H9 (cell line): ENCODE measurements at regions not wholly inside any gene's neighbourhood (a gene's known extent, or its start where the extent isn't known, plus 50 kb on each side); places are given as distances from the start of the nearest gene placed in this dataset.

Experiments
- DNase-seq: peaks from one replicate; pipeline ENCODE4 v3.0.0-alpha.2; 2017
- H2AFZ ChIP-seq: one replicate; pipeline ENCODE4 v1.6.1; 2013; ENCODE audit warnings: mild to moderate bottlenecking, low read length, control low read depth, moderate library complexity
- H2AK5ac ChIP-seq: 2 replicates; pipeline ENCODE4 v1.6.1; 2013; ENCODE audit warnings: low read length, control low read depth, mixed read lengths; ENCODE audit not compliant: insufficient read length
- H2BK120ac ChIP-seq: one replicate; pipeline ENCODE4 v1.6.1; 2013; ENCODE audit warnings: low read depth, mild to moderate bottlenecking, low read length, control low read depth, inconsistent platforms; ENCODE audit not compliant: poor library complexity, severe bottlenecking
- H2BK12ac ChIP-seq: 2 replicates; pipeline ENCODE4 v1.6.1; 2013; ENCODE audit warnings: low read length, control low read depth, mixed read lengths, low read depth; ENCODE audit not compliant: insufficient read length
- H2BK15ac ChIP-seq: 2 replicates; pipeline ENCODE4 v1.6.1; 2013; ENCODE audit warnings: low read depth, low read length, control low read depth
- H2BK20ac ChIP-seq: one replicate; pipeline ENCODE4 v1.6.1; 2013; ENCODE audit warnings: low read depth, mild to moderate bottlenecking, low read length, control low read depth, inconsistent platforms; ENCODE audit not compliant: poor library complexity, severe bottlenecking
- H2BK5ac ChIP-seq: 2 replicates; pipeline ENCODE4 v1.6.1; 2013; ENCODE audit warnings: low read length, control low read depth, mixed read lengths; ENCODE audit not compliant: insufficient read length
- H3K14ac ChIP-seq: 2 replicates; pipeline ENCODE4 v1.6.1; 2013; ENCODE audit warnings: low read length, control low read depth; ENCODE audit not compliant: insufficient read depth
- H3K18ac ChIP-seq: 2 replicates; pipeline ENCODE4 v1.6.1; 2013; ENCODE audit warnings: low read depth, mild to moderate bottlenecking, mixed read lengths, low read length, control low read depth; ENCODE audit not compliant: insufficient read length
- H3K23ac ChIP-seq: 2 replicates; pipeline ENCODE4 v1.6.1; 2013; ENCODE audit warnings: low read length, control low read depth, mixed read lengths, low read depth; ENCODE audit not compliant: insufficient read length
- H3K23me2 ChIP-seq: 2 replicates; pipeline ENCODE4 v1.6.1; 2013; ENCODE audit warnings: low read depth, mild to moderate bottlenecking, mixed read lengths, low read length, control low read depth; ENCODE audit not compliant: insufficient read length, poor library complexity, severe bottlenecking
- H3K27ac ChIP-seq: 2 replicates; pipeline ENCODE4 v1.5.1; 2013; ENCODE audit warnings: low read length, control low read depth, mixed read lengths, low read depth; ENCODE audit not compliant: insufficient read length
- H3K27me3 ChIP-seq: 2 replicates; pipeline ENCODE4 v1.6.1; 2013; ENCODE audit warnings: low read length, control low read depth, inconsistent platforms; ENCODE audit not compliant: insufficient read depth
- H3K4ac ChIP-seq: 2 replicates; pipeline ENCODE4 v1.6.1; 2013; ENCODE audit warnings: low read depth, mild to moderate bottlenecking, control low read depth, inconsistent platforms, low read length, moderate library complexity
- H3K4me1 ChIP-seq: 2 replicates; pipeline ENCODE4 v1.6.1; 2013; ENCODE audit warnings: low read length, control low read depth, inconsistent platforms; ENCODE audit not compliant: insufficient read depth
- H3K4me2 ChIP-seq: 2 replicates; pipeline ENCODE4 v1.6.1; 2013; ENCODE audit warnings: low read length, control low read depth, mixed read lengths; ENCODE audit not compliant: insufficient read length, insufficient read depth
- H3K56ac ChIP-seq: 2 replicates; pipeline ENCODE4 v1.6.1; 2013; ENCODE audit warnings: low read depth, mild to moderate bottlenecking, mixed read lengths, low read length, control low read depth; ENCODE audit not compliant: insufficient read length
- H3K79me1 ChIP-seq: 2 replicates; pipeline ENCODE4 v1.6.1; 2013; ENCODE audit warnings: low read depth, mild to moderate bottlenecking, moderate library complexity, low read length, control low read depth, inconsistent platforms; ENCODE audit not compliant: insufficient read depth, poor library complexity, severe bottlenecking
- H3K79me2 ChIP-seq: 2 replicates; pipeline ENCODE4 v1.6.1; 2013; ENCODE audit warnings: low read length, control low read depth, inconsistent platforms; ENCODE audit not compliant: insufficient read depth
- H3K9ac ChIP-seq: 2 replicates; pipeline ENCODE4 v1.6.1; 2013; ENCODE audit warnings: low read length, control low read depth, mixed read lengths; ENCODE audit not compliant: insufficient read length; ENCODE audit errors: extremely low read depth
- H3K9me3 ChIP-seq: one replicate; pipeline ENCODE4 v1.6.1; 2013; ENCODE audit warnings: low read depth, low read length, inconsistent platforms; ENCODE audit not compliant: control insufficient read depth
- H3T11ph ChIP-seq: one replicate; pipeline ENCODE4 v1.6.1; 2013; ENCODE audit warnings: mild to moderate bottlenecking, low read length, control low read depth, inconsistent platforms
- H4K20me1 ChIP-seq: one replicate; pipeline ENCODE4 v1.6.1; 2013; ENCODE audit not compliant: control insufficient read depth, insufficient read length, insufficient read depth
- H4K5ac ChIP-seq: 2 replicates; pipeline ENCODE4 v1.6.1; 2013; ENCODE audit warnings: low read depth, mild to moderate bottlenecking, mixed read lengths, low read length, control low read depth; ENCODE audit not compliant: insufficient read length
- H4K8ac ChIP-seq: replicated peaks from 2 replicates; pipeline ENCODE4 v1.6.1; 2013; ENCODE audit warnings: low read length, control low read depth, mixed read lengths, low read depth; ENCODE audit not compliant: insufficient read length
- H4K91ac ChIP-seq: 2 replicates; pipeline ENCODE4 v1.6.1; 2013; ENCODE audit warnings: low read depth, mild to moderate bottlenecking, moderate library complexity, mixed read lengths, low read length, control low read depth; ENCODE audit not compliant: insufficient read length
- H3K27ac Mint-ChIP-seq, 3 experiments: 2 replicates in 2 of 3; 3 replicates in 1 of 3; pipeline ENCODE4 v1.8.0; 2020 to 2021; ENCODE audit warnings: mixed read lengths in 3 of 3, mild to moderate bottlenecking in 1 of 3, moderate library complexity in 1 of 3
- H3K27me3 Mint-ChIP-seq: 2 replicates; pipeline ENCODE4 v1.8.0; 2021; ENCODE audit warnings: low read depth, mild to moderate bottlenecking, moderate library complexity, mixed read lengths
- H3K36me3 Mint-ChIP-seq, 3 experiments: 2 replicates in 2 of 3; 3 replicates in 1 of 3; pipeline ENCODE4 v1.8.0; 2020 to 2021; ENCODE audit warnings: low read depth in 3 of 3, mixed read lengths in 3 of 3; ENCODE audit not compliant: insufficient read depth in 1 of 3
- H3K4me1 Mint-ChIP-seq, 2 experiments: 2 replicates each; pipeline ENCODE4 v1.8.0; 2020; ENCODE audit warnings: mixed read lengths in 2 of 2
- H3K4me3 Mint-ChIP-seq, 2 experiments: 2 replicates in 1 of 2; 3 replicates in 1 of 2; pipeline ENCODE4 v1.8.0; 2020 to 2021; ENCODE audit warnings: mild to moderate bottlenecking in 2 of 2, mixed read lengths in 2 of 2, moderate library complexity in 1 of 2
- H3K9me3 Mint-ChIP-seq, 2 experiments: 2 replicates in 1 of 2; 3 replicates in 1 of 2; pipeline ENCODE4 v1.8.0; 2020; ENCODE audit warnings: mild to moderate bottlenecking in 2 of 2, mixed read lengths in 2 of 2, moderate library complexity in 1 of 2
- CTCF ChIP-seq: fragments of 200-600 bp; sonication (generic); conservative IDR thresholded peaks from 3 replicates; pipeline ENCODE4 v1.8.0; 2021; ENCODE audit warnings: antibody characterized with exemption, mild to moderate bottlenecking
- WGBS: extraction: QIAGEN DNeasy Blood & Tissue Kit; methylation state at CpG from one replicate; pipeline ENCODE4 v1.1.7; 2013; ENCODE audit warnings: missing lambda C conversion rate, low lambda C conversion rate, mixed read lengths; ENCODE audit not compliant: insufficient read length; ENCODE audit errors: extremely low coverage; 5-methylcytosine and 5-hydroxymethylcytosine counted together

GRCh38 chr1:244965185-244966030 is 101.1 kb upstream of the HNRNPU start:
- no peak for DNase-seq
- peaks cover 7% of the 10 kb centered on the region for H3K23me2 ChIP-seq
- Mint-ChIP-seq H3K36me3 (no peaks in the 10 kb centered on the region; a peak in 1 of 7 replicates), H3K4me1 (peaks cover 26 to 30% of the 10 kb centered on the region in 2 experiments), H3K9me3 (no peaks in the 10 kb centered on the region; a peak in 1 of 5 replicates), H3K27me3 (no peaks in the 10 kb centered on the region), H3K27ac (0 out of 7 replicates have a peak overlapping the region, but pooled peaks of 1 of the 3 experiments have one; percentile 55), H3K4me3 (no peak overlapping the region)
- no peak overlapping the region for H3K23ac ChIP-seq
- no peak overlapping the region for H3K14ac ChIP-seq
- no peak overlapping the region for H3K27ac ChIP-seq
- H3K18ac ChIP-seq: no peak overlapping the region
- no peaks in the 10 kb centered on the region for H3K27me3 ChIP-seq
- H2BK5ac ChIP-seq: no peak overlapping the region
- H2BK12ac ChIP-seq: no peak overlapping the region
- no peak overlapping the region for H3K4me2 ChIP-seq
- H2BK120ac ChIP-seq: no peak overlapping the region
- no peak overlapping the region for H4K5ac ChIP-seq
- no CpG with 5 or more reads among the region's 8 CpGs for WGBS
- H3K9ac ChIP-seq: no peak overlapping the region
- no peak for TF ChIP-seq CTCF
- no peaks in the 10 kb centered on the region; the same call in 1 of the 2 replicates for H3K4me1 ChIP-seq
- H3K79me2 ChIP-seq: no peaks in the 10 kb centered on the region
- H3K56ac ChIP-seq: no peak overlapping the region
- H2AFZ ChIP-seq: no peak overlapping the region
- H4K8ac ChIP-seq: no peak overlapping the region
- H3K79me1 ChIP-seq: no peaks in the 10 kb centered on the region
- no peak overlapping the region for H2BK20ac ChIP-seq
- no peak overlapping the region for H2AK5ac ChIP-seq
- H3K9me3 ChIP-seq: no peaks in the 10 kb centered on the region
- H4K91ac ChIP-seq: no peak overlapping the region
- no peak overlapping the region for H2BK15ac ChIP-seq
- H4K20me1 ChIP-seq: no peaks in the 10 kb centered on the region
- H3T11ph ChIP-seq: no peak overlapping the region
- H3K4ac ChIP-seq: no peak overlapping the region
